ENCODE measurements at regions not wholly inside any gene's neighbourhood (a gene's known extent, or its start where the extent isn't known, plus 50 kb on each side); places are given as distances from the start of the nearest gene placed in this dataset.

- TF ChIP-seq JUND (IDR thresholded peaks at IDR 0.05; ENCODE audit: low read depth), result no peak
- in situ Hi-C loops (cut with HindIII; ENCODE audit: low pct_unique_long_range_greater_than_20kb, low sequenced_read_pairs), result no loop called here
- no peak for DNase-seq (ENCODE audit: low read depth in 1 of 2, low spot score in 1 of 2)
These were observed 528.8 kb downstream of the IRX1 start for GRCh38 chr5:4124221-4124970.

- in situ Hi-C loops (cut with HindIII; ENCODE audit: low pct_unique_long_range_greater_than_20kb, low sequenced_read_pairs), result no loop called here
- no peak for DNase-seq (ENCODE audit: low read depth in 1 of 2, low spot score in 1 of 2)
- TF ChIP-seq JUND (IDR thresholded peaks at IDR 0.05; ENCODE audit: low read depth), result no peak
These were observed 533.4 kb downstream of the IRX1 start for GRCh38 chr5:4128994-4129393.

GRCh38 chr5:4129523-4129922 lies 533.9 kb downstream of the IRX1 start:
- TF ChIP-seq JUND (IDR thresholded peaks at IDR 0.05; ENCODE audit: low read depth), result no peak
- DNase-seq (ENCODE audit: low read depth in 1 of 2, low spot score in 1 of 2), result no peak
- in situ Hi-C loops (cut with HindIII; ENCODE audit: low pct_unique_long_range_greater_than_20kb, low sequenced_read_pairs), result no loop called here

- DNase-seq (ENCODE audit: low read depth in 1 of 2, low spot score in 1 of 2), result no peak
- in situ Hi-C loops (cut with HindIII; ENCODE audit: low pct_unique_long_range_greater_than_20kb, low sequenced_read_pairs), result no loop called here
- TF ChIP-seq JUND (IDR thresholded peaks at IDR 0.05; ENCODE audit: low read depth), result no peak
These were observed 535.2 kb downstream of the IRX1 start for GRCh38 chr5:4130819-4131218.

- DNase-seq (ENCODE audit: low read depth in 1 of 2, low spot score in 1 of 2), result no peak
- in situ Hi-C loops (cut with HindIII; ENCODE audit: low pct_unique_long_range_greater_than_20kb, low sequenced_read_pairs), result no loop called here
- no peak for TF ChIP-seq JUND (IDR thresholded peaks at IDR 0.05; ENCODE audit: low read depth)
These were observed 542.1 kb downstream of the IRX1 start for GRCh38 chr5:4137781-4138180.

GRCh38 chr5:4142842-4143241 lies 547.2 kb downstream of the IRX1 start:
- in situ Hi-C loops (cut with HindIII; ENCODE audit: low pct_unique_long_range_greater_than_20kb, low sequenced_read_pairs), result no loop called here
- DNase-seq (ENCODE audit: low read depth in 1 of 2, low spot score in 1 of 2), result no peak
- TF ChIP-seq JUND (IDR thresholded peaks at IDR 0.05; ENCODE audit: low read depth), result no peak

GRCh38 chr5:4144411-4145007 lies 548.9 kb downstream of the IRX1 start:
- in situ Hi-C loops (cut with HindIII; ENCODE audit: low pct_unique_long_range_greater_than_20kb, low sequenced_read_pairs), result no loop called here
- TF ChIP-seq JUND (IDR thresholded peaks at IDR 0.05; ENCODE audit: low read depth), result no peak

GRCh38 chr5:4145511-4145910 lies 549.9 kb downstream of the IRX1 start:
- no peak for DNase-seq (ENCODE audit: low read depth in 1 of 2, low spot score in 1 of 2)
- no peak for TF ChIP-seq JUND (IDR thresholded peaks at IDR 0.05; ENCODE audit: low read depth)
- in situ Hi-C loops (cut with HindIII; ENCODE audit: low pct_unique_long_range_greater_than_20kb, low sequenced_read_pairs), result no loop called here

More at GRCh38 chr5:4144411-4145007, 548.9 kb downstream of the IRX1 start:
- DNase-seq (ENCODE audit: low read depth in 1 of 2, low spot score in 1 of 2), result no peak

GRCh38 chr5:4148009-4148408 lies 552.4 kb downstream of the IRX1 start:
- TF ChIP-seq JUND (IDR thresholded peaks at IDR 0.05; ENCODE audit: low read depth), result no peak
- no peak for DNase-seq (ENCODE audit: low read depth in 1 of 2, low spot score in 1 of 2)
- in situ Hi-C loops (cut with HindIII; ENCODE audit: low pct_unique_long_range_greater_than_20kb, low sequenced_read_pairs), result no loop called here

- TF ChIP-seq JUND (IDR thresholded peaks at IDR 0.05; ENCODE audit: low read depth), result no peak
- in situ Hi-C loops (cut with HindIII; ENCODE audit: low pct_unique_long_range_greater_than_20kb, low sequenced_read_pairs), result no loop called here
- no peak for DNase-seq (ENCODE audit: low read depth in 1 of 2, low spot score in 1 of 2)
These were observed 554.4 kb downstream of the IRX1 start for GRCh38 chr5:4150067-4150466.

- no peak for DNase-seq (ENCODE audit: low read depth in 1 of 2, low spot score in 1 of 2)
- no peak for TF ChIP-seq JUND (IDR thresholded peaks at IDR 0.05; ENCODE audit: low read depth)
- in situ Hi-C loops (cut with HindIII; ENCODE audit: low pct_unique_long_range_greater_than_20kb, low sequenced_read_pairs), result no loop called here
These were observed 560.5 kb downstream of the IRX1 start for GRCh38 chr5:4156153-4156552.

- in situ Hi-C loops (cut with HindIII; ENCODE audit: low pct_unique_long_range_greater_than_20kb, low sequenced_read_pairs), result no loop called here
- no peak for TF ChIP-seq JUND (IDR thresholded peaks at IDR 0.05; ENCODE audit: low read depth)
- DNase-seq (ENCODE audit: low read depth in 1 of 2, low spot score in 1 of 2), result no peak
These were observed 561.3 kb downstream of the IRX1 start for GRCh38 chr5:4156889-4157288.

GRCh38 chr5:4158750-4159447 lies 563.3 kb downstream of the IRX1 start:
- in situ Hi-C loops (cut with HindIII; ENCODE audit: low pct_unique_long_range_greater_than_20kb, low sequenced_read_pairs), result no loop called here
- no peak for TF ChIP-seq JUND (IDR thresholded peaks at IDR 0.05; ENCODE audit: low read depth)
- DNase-seq (ENCODE audit: low read depth in 1 of 2, low spot score in 1 of 2), result no peak
